C1 segment of cervical spinal cord (tissue), 14 donors: ENCODE measurements at regions not wholly inside any gene's neighbourhood (a gene's known extent, or its start where the extent isn't known, plus 50 kb on each side); places are given as distances from the start of the nearest gene placed in this dataset.
A peak's percentile ranks its signal among the peaks of the same experiment; 100 is the strongest.

Source experiments
- DNase-seq, 14 donors: peaks; one replicate each; lab custom pipeline; 2025; lab: John Stamatoyannopoulos, UW

DNA sequence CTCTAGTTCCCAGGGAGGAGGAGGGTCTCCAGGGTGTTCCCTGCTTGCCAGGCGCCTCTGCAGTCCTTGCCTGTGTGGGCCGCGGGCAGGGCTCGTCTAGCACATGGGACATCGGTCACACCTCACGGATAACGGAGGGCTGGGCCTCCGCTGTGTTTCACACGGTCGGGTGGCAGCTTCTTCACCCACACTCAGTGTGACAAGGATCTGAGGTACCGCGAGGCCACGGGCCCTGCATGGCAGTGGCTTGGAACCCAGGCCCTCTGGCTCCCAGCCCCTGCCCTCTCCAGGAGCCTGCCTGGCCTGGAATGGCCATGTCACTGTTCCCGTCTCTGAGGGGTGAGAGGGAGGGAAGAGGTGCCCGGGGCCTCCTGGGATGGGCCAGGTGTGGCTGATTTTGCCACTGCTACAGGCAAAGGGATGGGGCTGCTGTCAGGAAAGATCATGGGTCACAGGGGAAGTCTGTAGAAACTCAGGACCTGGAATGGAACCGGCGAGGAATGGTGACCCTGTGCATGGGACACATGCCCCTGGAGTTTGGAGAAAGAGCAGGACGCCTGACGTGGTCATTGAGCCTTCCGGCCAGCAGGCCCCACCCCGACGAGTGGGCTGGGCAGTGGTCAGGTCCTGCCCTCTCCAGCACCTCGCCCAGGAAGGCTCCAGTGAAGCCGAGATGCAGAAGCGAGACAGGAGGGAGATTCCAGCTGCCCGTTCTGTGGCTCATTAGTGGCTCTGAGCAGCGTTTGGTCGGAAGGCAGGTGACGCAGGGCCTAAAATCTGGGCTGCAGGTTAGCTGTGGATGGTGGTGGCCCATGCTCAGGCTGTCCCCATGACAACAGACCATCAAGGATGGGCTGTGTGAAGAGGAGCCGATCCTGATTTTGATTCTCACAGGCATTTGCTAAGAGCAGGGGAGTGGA lies 76.5 kb upstream of the GSE1 start:
- DNase-seq = no peak

DNA sequence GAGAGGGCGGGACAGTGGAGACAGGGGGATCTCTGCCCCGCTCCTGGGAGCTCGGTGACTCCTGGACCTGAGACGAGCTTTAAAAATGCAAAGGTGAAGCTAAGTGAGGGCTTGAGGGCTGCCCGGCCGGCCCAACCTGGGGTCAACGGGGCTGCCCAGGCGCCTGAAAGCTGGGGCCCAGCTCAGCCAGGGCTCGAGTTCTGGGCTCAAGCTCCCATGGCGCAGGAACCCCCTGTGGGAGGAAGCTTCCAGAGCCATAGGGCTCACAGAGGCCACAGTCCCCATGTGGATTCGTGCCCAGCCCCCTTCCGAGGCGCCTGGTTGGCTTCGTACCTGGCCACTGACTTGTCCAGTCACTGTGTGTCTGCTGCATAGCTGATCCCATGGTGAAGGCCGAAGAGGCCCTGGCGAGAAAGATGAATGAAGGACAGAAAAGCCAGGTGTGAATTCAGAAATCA lies 75.8 kb upstream of the GSE1 start:
- no peak for DNase-seq

DNA sequence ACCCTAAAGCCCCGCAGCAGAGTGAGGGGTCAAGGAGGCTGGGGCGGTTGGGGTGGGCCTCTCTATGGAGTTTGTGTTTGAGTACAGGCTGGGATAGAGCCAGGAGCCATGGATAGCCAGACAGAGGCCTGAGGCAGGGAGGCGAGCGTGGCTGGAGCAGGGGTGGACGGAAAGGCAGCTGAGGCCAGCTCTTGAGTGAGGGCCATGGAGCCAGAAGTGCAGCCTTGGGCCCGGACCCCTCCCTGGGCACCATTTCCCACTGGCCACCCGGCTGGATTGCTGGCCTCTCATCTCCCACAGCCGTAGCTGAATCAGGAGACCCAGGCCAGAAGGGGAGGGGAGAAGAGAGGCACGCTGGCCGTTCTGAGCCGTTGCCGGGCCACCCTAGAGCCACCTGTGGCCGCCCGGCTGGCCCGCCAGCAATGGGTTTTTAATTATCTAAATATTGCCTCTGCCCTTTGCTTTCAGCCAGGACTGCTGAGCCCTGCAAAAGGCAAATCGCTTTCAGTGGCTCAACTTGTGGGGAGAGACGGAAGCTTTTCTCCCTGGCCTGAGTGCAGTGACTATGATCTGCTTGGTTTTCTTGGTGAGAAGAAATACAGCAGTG lies 75.2 kb upstream of the GSE1 start:
- no peak for DNase-seq

DNA sequence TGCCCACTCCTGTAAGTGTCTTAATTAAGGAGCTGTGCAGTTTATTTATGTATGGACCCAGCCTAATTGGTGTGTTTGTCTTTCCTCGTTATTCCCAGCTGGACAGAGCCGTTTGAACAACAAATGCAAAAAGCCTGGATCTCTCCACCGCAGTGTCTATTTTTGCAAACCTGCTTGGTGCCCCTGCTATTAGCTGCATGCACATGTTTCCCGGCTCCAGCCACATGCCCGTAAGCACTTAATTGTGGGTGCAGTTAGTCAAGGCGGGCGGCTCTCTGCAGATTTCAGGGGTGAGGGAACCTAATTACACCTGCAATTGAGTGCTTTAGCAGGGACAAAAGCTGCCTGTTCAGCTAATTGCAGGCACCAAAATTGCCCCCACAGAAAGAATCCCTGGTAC lies 74.0 kb upstream of the GSE1 start:
- no peak for DNase-seq

DNA sequence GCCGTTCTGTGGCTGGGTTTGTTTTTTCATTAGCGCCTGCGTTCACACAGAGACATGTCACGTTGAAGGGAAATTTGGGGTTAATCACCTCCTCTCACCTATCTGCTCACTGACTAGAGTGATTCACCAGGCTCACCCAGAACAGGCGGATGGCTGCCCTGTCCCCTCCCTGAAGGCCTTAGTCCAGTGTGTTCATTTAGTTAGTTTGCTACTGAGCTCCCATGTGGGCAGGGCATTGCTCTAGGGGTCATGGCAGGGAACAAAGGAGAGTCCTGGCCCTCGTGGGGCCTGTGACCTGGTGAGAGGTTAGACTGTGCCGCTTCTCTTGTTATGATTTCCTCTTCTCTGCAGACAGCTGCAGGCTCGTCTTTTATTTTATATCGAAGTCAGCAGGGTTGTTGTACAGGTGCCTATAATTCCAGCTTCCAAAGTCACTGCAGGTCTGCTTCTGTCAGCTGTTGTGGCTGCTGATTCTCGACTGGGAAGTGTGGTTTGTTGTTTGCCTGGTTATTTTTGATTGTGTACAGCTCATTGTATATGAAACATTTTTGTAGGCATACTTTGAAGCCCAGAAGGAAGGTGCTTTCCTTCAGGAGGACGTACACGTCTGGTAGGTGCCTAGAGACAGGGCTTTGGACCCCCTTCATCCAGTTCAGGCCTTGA lies 73.4 kb upstream of the GSE1 start:
- DNase-seq = no peak

DNA sequence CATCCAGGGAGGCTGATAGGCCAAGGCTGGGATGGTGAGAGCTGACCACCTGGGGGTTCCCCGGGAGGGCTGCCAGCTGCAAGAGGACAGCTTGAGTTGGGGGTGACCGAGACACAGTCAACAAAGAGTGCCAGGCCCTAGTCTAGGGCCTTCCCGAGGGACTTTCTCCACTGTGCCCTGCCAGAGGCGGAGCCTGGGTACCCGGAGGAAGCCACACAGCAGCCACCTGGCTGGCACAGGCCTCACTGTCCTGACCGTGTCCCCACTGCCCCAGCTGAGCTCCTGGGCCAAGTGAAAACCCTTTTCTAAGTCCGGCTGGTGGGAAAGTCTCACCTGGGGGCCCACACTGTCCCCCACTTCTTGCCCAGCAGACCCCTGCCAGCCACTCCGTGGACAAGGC lies 71.9 kb upstream of the GSE1 start:
- DNase-seq = no peak

DNA sequence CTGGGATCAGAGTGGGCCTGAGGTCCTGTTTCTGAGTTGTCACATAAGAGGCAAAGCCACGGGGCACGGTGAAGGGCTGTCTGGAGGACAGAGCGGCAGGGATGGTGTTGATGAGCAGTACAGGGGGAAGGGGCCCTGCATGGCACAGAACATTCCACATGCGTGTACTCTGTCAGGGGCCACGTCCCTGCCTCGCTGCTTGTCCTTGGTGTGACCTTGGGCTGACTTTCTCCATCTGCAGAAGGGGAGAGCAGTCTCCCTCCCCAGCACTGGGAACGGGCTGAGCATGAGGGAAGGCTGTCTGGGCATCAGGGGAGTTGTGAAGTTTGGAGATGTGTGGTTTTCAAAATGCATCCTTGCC lies 71.5 kb upstream of the GSE1 start:
- no peak for DNase-seq

DNA sequence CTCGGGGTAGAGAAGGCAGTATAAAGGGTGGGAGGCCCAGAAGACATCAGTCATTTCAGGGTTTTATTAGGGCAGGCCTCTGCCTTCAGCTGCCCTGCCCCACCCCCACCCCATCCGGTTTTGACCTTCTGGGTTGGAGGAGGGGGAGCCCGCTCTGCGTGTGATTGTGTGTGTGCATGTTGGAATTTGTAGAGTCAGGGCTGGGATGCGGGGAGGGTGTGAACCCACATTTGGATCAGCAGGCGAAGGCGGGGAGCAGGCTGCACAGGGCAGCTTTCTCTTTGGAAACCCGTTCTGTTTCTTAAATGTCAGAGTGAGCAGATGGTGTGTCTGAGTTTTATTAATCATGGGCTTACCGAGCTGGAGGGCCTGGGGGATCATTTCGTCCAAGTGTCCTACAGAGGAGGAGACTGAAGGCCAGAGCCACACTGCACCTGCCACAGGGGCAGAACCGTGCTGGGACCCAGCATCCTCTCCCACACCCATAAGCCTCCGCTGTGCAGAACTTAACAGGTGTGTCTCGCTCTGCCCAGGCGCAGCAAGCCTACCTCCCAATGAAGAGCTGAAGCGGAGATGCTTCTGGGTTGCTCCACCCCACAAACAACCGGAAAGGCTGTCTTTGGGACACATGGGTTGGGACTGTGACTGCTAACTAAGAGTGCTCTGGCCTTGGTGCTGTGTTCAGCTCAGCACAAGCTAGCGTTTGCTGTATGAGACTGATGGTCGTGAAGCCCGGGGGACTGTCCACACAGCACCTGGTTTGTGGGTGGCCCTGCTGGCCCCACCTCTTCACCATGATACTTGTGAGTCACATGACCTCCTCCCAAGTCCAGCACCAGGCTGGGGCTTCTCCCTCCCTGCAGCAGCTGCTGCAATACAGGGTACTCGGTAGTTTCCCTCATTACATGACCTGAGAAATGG lies 70.9 kb upstream of the GSE1 start:
- DNase-seq = peak in 1 of 14 donors; percentile 59

DNA sequence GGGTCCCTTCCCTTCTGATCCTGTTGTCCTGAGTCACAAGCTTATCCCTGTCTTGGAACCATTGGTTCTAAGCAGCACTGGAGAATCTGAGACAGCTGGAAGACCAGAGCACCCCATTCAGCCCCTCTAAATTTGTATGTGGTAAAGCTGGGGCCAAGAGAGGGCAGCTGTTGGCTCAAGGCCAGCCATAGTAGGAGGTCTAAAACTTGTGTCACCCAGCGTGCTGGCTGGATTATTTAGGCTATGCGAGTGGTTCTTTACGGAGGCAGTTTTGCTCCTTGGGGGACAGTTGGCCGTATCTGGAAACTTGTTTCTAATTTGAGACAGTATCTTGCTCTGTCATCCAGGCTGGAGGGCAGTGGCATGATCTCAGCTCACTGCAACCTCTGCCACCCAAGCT lies 69.6 kb upstream of the GSE1 start:
- DNase-seq = no peak

DNA sequence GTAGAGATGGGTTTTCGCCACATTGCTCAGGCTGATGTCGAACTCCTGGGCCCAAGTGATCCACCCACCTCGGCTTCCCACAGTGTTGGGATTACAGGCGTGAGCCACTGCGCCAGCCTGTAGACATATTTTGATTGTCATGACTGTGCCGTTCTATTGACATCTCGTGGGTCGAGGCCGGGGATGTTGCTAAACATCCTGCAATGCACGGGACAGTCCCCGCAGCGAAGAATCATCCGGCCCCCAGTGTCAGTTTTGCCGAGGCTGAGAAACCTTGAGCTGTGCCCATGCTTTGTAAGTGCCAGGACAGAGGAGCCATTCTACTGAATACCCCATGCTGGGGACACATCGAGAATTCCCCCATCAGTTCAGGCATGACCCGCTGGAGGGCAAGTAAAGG lies 69.1 kb upstream of the GSE1 start:
- no peak for DNase-seq

DNA sequence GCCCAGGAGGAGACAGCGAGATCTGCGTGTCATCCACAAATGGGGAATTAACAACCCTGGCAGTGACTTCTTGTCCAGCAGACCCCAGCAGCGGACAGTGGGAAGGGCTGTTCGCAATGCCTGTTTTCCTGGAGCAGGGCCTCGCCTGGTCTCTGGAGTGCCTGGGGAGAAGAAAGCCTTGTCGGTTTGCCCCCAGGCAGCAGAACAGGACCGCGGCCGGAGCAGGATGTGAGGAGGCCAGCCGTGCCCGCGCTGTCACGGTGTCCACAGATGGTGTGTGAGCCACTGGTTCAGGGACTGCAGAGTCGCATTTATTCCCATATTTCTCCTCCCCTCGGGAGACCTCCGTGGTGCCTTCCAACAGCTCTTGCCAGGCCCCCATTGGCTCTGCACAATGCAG lies 68.5 kb upstream of the GSE1 start:
- DNase-seq = no peak

DNA sequence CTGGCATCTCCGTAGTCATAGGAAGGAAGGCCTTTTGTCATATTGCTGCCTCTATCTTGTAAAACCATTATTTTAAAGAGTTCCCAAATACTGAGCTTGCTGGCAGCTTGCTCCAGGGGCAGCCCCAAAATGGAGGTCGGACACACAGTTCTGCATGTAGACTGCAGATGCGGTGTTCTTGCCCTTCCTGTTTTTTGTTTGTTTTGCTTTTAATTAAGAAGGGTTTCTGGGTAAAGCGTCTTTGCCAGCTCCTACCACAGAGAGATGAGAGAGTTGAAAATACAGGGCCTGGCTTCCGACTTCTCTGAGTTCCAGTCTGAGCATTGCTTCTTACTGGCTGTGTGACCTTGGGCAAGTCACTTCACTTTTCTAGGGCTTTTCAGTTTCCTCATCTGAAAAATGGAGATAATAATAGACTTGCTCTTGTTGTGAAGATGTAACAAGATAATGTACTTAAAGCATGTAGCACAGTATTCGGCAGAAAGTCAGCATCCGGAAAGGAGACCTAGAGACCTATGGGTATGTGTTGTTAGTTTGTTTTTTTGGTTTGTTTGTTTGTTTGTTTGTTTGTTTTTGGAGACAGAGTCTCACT lies 67.8 kb upstream of the GSE1 start:
- DNase-seq = no peak

DNA sequence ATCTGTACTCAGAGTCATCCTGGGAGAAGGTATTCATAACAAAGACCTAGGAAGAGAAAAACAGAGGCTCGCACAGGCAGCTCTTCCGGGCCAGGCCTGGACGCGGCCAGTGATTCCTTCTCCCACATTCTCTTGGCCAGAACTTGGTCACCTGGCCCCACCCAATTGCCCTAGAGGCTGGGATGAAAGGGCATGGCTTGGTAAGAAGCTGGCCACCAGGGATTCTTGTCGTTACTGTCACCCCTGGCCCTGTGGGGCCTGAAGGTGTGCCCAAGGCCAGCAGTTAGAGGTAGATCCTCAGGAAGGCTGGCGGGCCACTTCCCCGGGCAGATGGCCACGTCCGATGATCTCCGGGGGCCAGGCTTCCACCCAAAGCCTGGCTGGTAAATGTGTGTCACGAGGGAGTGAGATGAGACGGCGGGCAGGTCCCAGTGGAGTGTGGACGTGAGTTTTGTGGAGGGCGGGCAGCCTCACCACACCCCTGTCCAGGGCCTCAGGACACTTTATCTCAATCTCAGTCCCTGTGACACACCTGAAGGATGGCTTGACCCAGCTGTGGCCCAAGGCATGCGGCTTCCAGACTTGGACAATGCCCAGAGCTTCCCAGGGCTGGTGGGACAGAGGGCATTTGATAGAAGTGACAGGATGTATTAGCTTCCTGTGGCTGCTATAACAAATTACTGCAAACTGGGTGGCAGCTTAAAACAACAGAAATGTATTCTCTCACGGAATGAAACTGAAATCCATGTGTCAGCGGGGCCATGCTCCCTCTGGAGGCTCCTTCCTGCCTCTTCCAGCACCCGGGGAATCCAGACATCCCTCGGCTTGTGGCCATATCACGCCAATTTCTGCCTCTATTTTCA lies 66.3 kb upstream of the GSE1 start:
- DNase-seq = no peak

DNA sequence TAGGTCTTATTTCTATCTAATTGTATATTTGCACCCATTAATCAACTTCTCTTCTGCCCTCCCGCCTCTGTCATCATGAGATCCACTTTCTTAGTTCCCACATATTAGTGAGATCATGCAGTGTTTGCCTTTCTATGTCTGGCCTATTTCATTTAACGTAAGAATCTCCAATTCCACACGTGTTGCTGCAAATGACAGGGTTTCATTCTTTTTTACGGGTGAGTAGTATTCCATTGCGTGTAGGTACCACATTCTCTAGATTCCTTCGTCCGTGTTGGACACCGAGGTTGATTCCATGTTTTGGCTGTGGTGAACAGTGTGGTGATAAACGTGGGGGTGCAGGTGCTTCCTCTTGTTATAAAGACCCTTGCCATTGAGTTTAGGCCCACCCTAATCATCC lies 64.7 kb upstream of the GSE1 start:
- DNase-seq = no peak

DNA sequence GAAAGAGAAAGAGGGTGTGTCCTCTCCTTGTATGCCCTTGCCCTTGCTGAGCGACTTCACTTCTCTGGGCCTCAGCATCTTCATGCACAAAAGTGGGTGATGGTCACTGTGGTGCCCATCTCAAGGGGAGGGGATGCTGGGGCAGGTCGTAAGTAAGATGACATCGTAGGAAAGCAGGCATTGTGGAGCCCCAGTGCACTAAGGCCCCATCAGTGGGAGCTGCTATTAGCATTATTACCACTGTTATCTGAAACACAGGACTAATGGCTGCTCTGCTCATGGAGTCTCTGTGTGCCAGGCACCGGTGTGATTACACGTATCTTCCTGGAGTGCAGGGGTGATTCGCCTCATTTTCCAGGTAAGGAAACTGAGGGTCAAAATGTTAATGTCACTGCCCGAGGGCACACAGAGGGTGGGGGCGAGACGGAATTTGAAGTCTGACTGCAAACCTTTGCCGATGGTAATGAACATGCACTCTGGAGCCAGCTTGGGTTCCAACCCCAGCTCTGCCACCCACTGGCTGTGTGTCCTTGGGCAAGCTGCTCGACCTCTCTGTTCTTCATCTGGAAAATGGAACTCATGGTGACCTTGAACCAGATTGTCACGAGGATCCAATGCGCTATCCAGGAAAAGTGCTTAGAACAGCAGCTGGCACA lies 63.2 kb upstream of the GSE1 start:
- DNase-seq = no peak

DNA sequence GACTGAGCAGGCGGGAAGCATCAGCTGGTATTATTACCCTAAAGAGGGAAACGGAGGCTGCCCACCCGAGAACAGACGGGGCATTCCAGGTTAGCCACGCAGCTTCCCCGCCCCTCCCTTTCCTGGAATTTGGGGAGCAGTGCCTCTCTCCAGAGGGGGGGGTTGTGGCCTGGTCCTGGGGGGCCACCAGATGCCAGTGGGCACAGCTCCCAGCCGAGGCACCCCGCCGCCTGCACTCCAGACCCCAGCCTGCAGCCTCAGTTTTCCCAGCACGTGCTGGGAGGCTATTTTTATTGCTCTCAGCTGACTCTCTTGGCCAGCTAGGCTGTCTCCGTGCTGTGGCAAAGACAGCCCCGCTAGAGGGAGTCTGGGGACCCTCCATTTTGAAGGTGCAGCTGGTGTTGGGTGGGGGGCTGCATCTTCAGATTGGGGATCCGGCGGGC lies 62.7 kb upstream of the GSE1 start:
- DNase-seq = no peak

DNA sequence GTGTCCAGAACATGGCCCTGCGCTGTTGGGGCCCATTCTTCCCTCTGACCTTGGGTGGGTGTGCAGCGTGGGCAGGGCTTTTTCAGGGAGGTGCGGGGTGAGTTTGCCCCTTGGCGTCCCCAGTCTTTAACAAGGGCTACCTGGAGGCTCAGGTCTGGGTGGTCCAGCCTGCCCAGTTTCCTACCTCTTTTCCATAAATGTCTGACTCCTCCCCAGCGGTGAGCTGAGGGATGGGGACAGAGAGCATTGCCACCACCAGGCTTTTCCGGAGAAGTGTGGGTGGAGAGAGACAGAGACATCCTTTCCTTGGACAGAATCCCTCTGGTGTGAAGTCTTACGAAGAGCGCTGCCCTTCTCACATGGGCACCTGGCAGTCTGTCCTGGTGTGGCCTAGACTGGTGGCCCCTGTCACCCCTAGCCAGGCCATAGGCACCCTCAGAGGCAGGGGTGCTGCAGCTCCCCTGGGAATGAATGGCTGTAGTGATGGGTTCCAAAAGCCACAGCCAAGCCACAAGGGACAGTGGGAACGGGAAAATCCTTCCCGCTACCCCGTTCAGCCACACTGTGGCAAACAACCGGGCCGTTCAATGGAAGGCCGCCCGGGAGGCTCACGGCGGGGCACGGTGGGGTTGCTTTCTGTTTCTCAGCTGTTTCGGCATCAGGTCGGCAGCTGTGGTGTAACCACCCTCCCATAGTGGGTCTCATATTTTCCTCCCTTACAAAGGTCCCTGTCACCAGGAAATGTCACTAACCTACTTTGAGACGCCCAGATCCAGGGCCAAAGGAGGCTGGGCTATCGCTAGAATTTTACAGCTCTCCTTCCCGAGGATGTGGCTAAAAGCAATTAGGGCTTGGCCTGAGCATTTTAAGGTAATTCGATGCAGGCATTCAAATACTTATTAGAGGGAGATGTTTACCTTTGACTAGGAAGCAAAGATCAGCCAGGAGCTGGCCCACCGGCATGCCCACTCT lies 61.9 kb upstream of the GSE1 start:
- no peak for DNase-seq

DNA sequence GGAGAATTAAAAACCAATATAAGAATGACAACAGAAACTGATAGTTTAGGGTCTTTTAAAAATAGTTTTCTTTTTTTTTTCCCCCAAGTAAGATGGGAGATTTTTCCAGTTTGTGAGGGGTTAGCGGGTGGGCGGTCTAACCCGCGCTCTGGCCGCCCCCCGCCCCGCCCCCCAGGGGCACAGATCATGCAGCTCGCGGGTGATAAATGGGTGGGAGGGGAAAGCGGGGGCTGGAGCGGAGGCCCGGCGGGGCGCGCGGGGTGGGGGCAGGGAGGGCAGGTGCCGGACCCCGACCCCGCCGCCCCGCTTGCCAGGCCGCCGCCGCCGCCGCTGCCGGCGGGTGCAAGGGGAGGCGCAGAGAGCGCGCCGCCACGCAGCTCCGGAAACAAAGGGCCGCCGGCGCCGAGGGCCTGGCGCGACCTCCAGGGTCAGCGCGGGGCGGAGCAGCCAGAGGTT lies 60.1 kb upstream of the GSE1 start:
- DNase-seq = no peak
